Naive B cell (primary cell): ENCODE measurements at regions not wholly inside any gene's neighbourhood (a gene's known extent, or its start where the extent isn't known, plus 50 kb on each side); places are given as distances from the start of the nearest gene placed in this dataset.

Experiments used
- ATAC-seq, 2 donors: fragments of 150-1000 bp; cut with Tn5 transposase; 2 replicates each; pipeline ENCODE4 v1.10.0; 2021; ENCODE audit warnings: low read depth in 2 of 2, mild to moderate bottlenecking in 2 of 2, moderate library complexity in 2 of 2
- DNase-seq: peaks from one replicate; pipeline ENCODE4 v3.0.0; 2022
- H3K27ac Mint-ChIP-seq, 6 donors: one replicate each; pipeline ENCODE4 v1.8.0; 2020 to 2022; ENCODE audit warnings: mild to moderate bottlenecking in 6 of 6, mixed read lengths in 6 of 6, moderate library complexity in 5 of 6, inconsistent platforms in 2 of 6
- H3K27me3 Mint-ChIP-seq, 3 donors: one replicate each; pipeline ENCODE4 v1.8.0; 2021 to 2022; ENCODE audit warnings: mixed read lengths in 3 of 3, mild to moderate bottlenecking in 1 of 3
- H3K36me3 Mint-ChIP-seq, 2 donors: one replicate each; pipeline ENCODE4 v1.8.0; 2020 to 2022; ENCODE audit warnings: mixed read lengths in 2 of 2, inconsistent platforms in 1 of 2, mild to moderate bottlenecking in 1 of 2
- H3K4me1 Mint-ChIP-seq, 3 donors: one replicate each; pipeline ENCODE4 v1.8.0; 2020 to 2022; ENCODE audit warnings: mixed read lengths in 3 of 3, inconsistent platforms in 1 of 3, mild to moderate bottlenecking in 1 of 3, moderate library complexity in 1 of 3
- H3K4me3 Mint-ChIP-seq, 8 donors: one replicate each; pipeline ENCODE4 v1.8.0; 2020 to 2022; ENCODE audit warnings: mild to moderate bottlenecking in 8 of 8, mixed read lengths in 8 of 8, moderate library complexity in 8 of 8, inconsistent platforms in 2 of 8
- H3K9me3 Mint-ChIP-seq, 7 donors: one replicate each; pipeline ENCODE4 v1.8.0; 2020 to 2022; ENCODE audit warnings: mixed read lengths in 7 of 7, mild to moderate bottlenecking in 5 of 7, inconsistent platforms in 2 of 7, moderate library complexity in 1 of 7

DNA sequence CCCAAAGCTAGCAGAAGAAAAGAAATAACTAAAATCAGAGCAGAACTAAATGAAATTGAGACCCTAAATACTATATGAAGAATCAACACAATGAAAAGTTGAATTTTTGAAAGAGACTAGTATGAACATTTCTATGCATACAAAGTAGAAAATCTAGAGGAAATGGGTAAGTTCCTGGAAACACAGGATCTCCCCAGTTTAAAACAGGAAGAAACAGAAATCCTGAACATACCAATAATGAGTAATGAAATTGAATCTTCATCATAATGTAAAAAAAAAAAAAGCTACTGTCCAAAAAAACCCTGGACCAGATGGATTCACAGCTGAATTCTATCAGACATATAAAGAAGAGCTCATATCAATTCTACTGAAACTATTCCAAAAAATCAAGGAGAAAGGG, 233.5 kb downstream of the PLPP3 start:
- Mint-ChIP-seq H3K36me3 (peaks cover 0 to 5% of the 10 kb centered on the region in 2 donors), H3K9me3 (peaks cover 0 to 17% (median 9%) of the 10 kb centered on the region in 7 donors), H3K27me3 (peaks cover 0 to 10% (median 4%) of the 10 kb centered on the region in 3 donors), H3K4me1 (no peaks in the 10 kb centered on the region), H3K27ac (no peak overlapping the region), H3K4me3 (no peak overlapping the region)
- no peak for DNase-seq
- no peak for ATAC-seq

DNA sequence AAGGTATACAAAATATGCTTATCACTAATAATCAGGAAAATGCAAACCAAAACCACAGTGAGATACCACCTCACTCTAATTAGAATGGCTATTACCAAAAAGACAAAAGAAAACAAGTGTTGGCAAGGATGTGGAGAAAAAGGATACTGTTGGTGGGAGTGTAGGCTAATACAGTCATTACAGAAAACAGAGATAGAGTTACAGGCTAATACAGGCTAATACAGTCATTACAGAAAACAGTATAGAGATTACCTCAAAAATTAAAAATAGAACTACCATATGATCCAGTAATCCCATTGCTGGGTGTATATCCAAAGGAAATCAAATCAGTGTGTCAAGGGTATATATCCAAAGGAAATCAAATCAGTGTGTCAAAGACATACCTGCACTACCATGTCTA, 238.4 kb downstream of the PLPP3 start:
- Mint-ChIP-seq H3K27ac (peak overlapping the region in 1 of 6 donors; percentile 16), H3K27me3 (peaks cover 8 to 28% (median 11%) of the 10 kb centered on the region in 3 donors), H3K9me3 (peaks cover 0 to 9% (median 7%) of the 10 kb centered on the region in 7 donors), H3K4me1 (no peaks in the 10 kb centered on the region), H3K36me3 (peaks cover 0 to 5% of the 10 kb centered on the region in 2 donors), H3K4me3 (no peak overlapping the region)
- ATAC-seq (no peak), DNase-seq (no peak)

DNA sequence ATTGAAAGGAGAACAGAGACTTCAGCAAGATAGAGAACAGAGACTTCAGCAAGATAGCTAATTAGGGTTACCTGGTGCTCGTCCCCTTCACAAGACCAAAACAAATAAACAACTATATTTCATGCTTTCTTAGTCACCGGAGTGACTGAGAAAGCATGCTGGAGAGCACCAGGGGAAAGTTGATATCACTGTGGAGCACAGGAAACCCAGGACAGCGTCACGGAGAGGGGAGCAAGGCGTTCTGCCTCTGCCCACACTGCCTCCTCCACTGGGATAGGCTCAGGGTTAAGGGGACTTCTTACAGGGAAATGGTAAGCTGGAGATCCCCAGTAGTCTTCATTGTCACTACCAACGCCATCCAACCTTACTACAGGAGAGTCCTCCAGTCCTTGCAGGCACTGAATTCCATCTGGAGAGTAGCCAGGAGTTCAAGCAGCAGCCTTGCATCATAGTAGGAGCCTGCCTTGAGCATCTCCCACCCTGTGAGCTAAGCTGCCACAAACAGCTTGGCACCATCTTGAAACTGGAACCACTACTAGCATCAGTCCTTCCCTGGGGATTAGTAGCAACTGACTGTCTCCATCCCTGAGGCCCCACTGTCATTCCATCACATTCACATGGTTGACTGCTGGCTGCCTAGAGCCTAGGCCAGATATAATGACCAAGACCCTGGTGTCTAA, 239.4 kb downstream of the PLPP3 start:
- Mint-ChIP-seq H3K4me1 (no peaks in the 10 kb centered on the region), H3K4me3 (no peak overlapping the region), H3K27me3 (peaks cover 8 to 32% (median 11%) of the 10 kb centered on the region in 3 donors), H3K27ac (no peak overlapping the region), H3K9me3 (peaks cover 0 to 9% (median 7%) of the 10 kb centered on the region in 7 donors), H3K36me3 (peaks cover 0 to 5% of the 10 kb centered on the region in 2 donors)
- DNase-seq, result no peak
- ATAC-seq, result no peak

DNA sequence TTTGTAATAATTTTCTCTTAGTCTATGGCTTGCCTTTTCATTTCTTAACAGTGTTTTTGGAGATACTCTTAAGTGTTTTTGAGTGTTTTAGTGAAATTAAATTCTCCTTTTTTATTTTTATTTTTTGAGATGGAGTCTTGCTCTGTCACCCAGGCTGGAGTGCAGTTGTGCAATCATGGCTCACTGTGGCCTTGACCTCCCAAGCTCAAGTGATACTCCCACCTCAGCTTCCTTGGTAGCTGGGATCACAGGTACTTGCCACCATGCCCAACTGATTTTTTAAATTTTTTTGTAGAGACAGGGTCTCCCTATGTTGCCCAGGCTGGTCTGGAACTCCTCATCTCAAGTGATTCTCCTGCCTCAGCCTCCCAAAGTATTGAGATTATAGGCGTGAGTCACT, 240.3 kb downstream of the PLPP3 start:
- Mint-ChIP-seq H3K9me3 (peaks cover 0 to 6% (median 3%) of the 10 kb centered on the region in 7 donors), H3K4me1 (no peaks in the 10 kb centered on the region), H3K36me3 (no peaks in the 10 kb centered on the region), H3K27me3 (peaks cover 8 to 27% (median 11%) of the 10 kb centered on the region in 3 donors), H3K27ac (no peak overlapping the region), H3K4me3 (no peak overlapping the region)
- no peak for ATAC-seq
- no peak for DNase-seq

DNA sequence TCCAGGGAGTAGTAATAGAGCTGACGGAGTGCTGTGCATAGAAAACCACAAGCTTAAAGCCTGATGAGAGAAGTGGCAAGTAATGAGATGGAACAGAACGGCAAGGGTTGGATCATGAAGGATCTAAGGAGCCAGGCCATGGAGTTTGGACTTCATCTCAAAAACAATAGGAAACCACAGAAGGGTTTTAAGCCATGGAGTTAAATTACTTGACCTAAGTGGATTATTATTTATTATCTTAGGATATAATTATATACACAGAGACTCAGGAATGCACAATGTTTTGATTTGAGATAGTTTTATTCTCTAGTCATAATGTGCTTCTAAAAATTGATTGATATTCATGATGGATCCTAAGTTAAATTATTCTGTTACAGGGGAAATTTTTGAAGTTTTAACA, 242.4 kb downstream of the PLPP3 start:
- Mint-ChIP-seq H3K9me3 (peaks cover 0 to 6% (median 0%) of the 10 kb centered on the region in 7 donors), H3K4me1 (no peaks in the 10 kb centered on the region), H3K36me3 (no peaks in the 10 kb centered on the region), H3K27me3 (peaks cover 8 to 26% (median 11%) of the 10 kb centered on the region in 3 donors), H3K4me3 (no peak overlapping the region), H3K27ac (no peak overlapping the region)
- ATAC-seq (no peak), DNase-seq (no peak)

DNA sequence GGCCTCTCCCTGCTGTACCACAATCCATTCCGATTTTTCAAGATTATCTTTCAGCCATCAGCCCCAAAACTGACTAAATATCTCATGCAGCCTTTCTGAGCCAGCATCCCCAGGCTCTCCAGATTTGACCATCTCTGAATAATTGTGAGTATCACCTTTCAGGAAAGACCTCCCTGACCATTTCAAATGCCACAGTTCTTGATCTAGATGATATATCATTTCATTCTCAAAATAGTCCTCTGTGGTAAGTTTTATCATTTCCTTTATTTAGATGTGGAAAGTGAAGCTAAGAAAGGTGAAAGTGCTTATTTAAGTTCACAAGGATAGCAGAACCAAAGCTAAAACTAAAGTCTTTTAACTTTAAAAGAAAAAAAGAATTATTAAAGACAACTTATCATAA, 244.0 kb downstream of the PLPP3 start:
- Mint-ChIP-seq H3K4me1 (no peaks in the 10 kb centered on the region), H3K27ac (no peak overlapping the region), H3K4me3 (no peak overlapping the region), H3K36me3 (no peaks in the 10 kb centered on the region), H3K27me3 (peaks cover 4 to 18% (median 8%) of the 10 kb centered on the region in 3 donors), H3K9me3 (peaks cover 0 to 1% (median 0%) of the 10 kb centered on the region in 7 donors)
- DNase-seq (no peak), ATAC-seq (no peak)

DNA sequence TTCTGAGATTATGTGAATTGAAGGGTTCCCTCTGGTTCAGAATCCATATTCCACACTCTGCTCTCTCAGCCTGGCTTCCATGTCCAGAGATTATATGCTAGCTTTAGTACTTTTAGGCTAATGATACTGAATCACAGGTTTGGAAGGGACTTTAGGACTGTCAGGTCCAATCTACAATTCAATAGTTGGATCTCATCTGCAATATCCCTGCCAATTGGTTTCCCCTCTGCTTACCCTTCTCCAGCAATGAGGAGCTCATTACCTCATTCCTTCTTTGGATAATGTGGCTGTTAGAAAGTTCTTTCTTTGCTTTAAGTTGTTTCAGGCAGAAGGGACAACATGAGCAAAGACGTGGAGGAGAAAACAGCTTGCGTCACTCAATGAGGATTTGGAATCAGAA, 245.3 kb downstream of the PLPP3 start:
- DNase-seq, result no peak
- peaks cover 0 to 1% (median 0%) of the 10 kb centered on the region in 7 donors for H3K9me3 Mint-ChIP-seq
- no peak overlapping the region for H3K4me3 Mint-ChIP-seq
- peaks cover 0 to 9% (median 4%) of the 10 kb centered on the region in 3 donors for H3K27me3 Mint-ChIP-seq
- peak overlapping the region in 1 of 6 donors; percentile 3 for H3K27ac Mint-ChIP-seq
- no peaks in the 10 kb centered on the region for H3K4me1 Mint-ChIP-seq
- no peak for ATAC-seq
- no peaks in the 10 kb centered on the region for H3K36me3 Mint-ChIP-seq

DNA sequence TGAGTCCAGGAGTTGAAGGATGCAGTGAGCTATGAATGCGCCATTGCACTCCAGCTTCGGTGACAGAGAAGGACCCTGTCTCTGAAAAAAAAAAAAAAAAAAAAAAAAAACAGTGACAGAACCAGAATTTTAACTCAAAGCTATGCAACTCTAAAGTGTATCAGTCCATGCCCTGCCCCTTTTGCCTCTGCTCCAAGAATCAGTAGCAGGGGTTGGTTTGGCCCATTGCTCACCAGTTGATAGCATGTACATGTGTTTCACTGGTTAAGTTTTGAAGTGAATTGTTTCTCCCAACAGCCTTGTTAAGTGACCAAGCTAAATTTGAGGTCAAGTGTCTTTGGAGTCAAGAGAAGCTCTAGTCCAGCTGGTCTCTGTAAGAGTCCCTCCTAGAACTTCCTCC, 245.9 kb downstream of the PLPP3 start:
- ATAC-seq (no peak), DNase-seq (no peak)
- Mint-ChIP-seq H3K36me3 (no peaks in the 10 kb centered on the region), H3K9me3 (peaks cover 0 to 1% (median 0%) of the 10 kb centered on the region in 7 donors), H3K27ac (no peak overlapping the region), H3K4me3 (no peak overlapping the region), H3K27me3 (peaks cover 0 to 9% (median 4%) of the 10 kb centered on the region in 3 donors), H3K4me1 (no peaks in the 10 kb centered on the region)

DNA sequence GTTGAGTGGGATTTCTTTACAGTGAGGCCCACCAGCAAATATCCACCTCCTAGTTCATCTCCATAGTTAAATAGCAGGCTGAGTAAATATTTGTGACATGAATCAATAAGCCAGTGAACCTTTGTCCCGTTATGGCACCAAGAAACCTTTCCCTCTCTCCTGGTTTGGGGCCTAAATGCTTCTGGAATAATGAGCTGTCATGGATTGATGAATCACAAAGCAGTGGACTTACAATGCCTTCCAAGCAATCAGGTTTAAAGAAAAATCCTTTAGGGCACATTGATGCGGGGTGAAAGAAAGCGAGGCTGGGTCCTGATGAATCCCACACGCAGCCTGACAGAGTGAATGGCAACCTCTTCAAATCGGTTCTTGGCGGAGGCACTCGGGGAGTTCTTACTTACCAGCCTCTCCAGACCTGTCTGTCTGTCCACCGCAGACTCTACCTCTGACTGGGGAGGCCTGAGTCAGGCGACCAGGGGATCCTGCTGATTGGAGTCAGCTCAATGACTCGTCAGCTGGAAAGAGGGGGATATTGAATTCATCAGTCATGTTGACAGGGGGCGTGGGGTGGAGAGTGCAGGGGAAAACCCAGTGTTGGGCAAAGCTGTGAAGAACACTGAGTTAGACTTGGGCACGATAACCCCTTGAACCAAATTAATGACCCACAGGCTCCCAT, 247.3 kb downstream of the PLPP3 start:
- no peaks in the 10 kb centered on the region for H3K36me3 Mint-ChIP-seq
- no peaks in the 10 kb centered on the region for H3K4me1 Mint-ChIP-seq
- peaks cover 0 to 1% (median 0%) of the 10 kb centered on the region in 7 donors for H3K9me3 Mint-ChIP-seq
- peaks cover 0 to 9% (median 4%) of the 10 kb centered on the region in 3 donors for H3K27me3 Mint-ChIP-seq
- ATAC-seq (no peak), DNase-seq (no peak)
- no peak overlapping the region for H3K4me3 Mint-ChIP-seq
- H3K27ac Mint-ChIP-seq, result no peak overlapping the region

DNA sequence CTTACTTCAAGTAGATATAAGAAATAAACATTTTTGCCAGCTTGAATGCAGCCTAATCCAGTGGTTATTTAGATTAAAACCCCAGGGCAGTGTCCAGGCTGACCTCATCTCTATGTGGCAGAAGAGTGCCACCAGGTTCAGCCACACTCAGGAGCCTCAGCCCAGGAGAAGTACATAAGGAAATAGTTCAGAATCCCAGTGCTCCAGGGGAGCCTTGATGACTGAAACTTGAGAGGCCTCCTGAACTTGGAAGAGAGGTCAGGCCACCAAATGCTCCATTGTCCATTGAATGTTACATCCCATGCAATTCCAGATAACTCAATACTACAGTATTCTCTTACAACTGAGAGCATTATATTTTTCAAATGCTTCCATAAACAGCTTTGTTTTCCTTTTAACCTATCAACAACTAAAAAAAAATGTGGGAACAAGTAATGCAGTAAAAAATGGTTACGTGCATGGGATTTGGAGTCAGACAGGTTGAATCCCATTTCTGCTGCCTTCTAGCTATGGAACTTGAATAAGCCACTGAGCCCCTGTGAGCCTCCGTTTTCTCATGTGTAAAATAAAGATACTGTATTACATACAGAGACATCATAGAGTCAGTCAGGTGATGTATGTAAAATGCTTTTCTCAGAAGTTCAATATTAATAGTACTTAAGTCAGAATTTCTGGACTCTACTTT, 248.0 kb downstream of the PLPP3 start:
- DNase-seq (no peak), ATAC-seq (no peak)
- Mint-ChIP-seq H3K27me3 (peaks cover 0 to 5% (median 0%) of the 10 kb centered on the region in 3 donors), H3K9me3 (peaks cover 0 to 1% (median 0%) of the 10 kb centered on the region in 7 donors), H3K4me1 (no peaks in the 10 kb centered on the region), H3K4me3 (no peak overlapping the region), H3K27ac (peak overlapping the region in 1 of 6 donors; percentile 59), H3K36me3 (no peaks in the 10 kb centered on the region)

DNA sequence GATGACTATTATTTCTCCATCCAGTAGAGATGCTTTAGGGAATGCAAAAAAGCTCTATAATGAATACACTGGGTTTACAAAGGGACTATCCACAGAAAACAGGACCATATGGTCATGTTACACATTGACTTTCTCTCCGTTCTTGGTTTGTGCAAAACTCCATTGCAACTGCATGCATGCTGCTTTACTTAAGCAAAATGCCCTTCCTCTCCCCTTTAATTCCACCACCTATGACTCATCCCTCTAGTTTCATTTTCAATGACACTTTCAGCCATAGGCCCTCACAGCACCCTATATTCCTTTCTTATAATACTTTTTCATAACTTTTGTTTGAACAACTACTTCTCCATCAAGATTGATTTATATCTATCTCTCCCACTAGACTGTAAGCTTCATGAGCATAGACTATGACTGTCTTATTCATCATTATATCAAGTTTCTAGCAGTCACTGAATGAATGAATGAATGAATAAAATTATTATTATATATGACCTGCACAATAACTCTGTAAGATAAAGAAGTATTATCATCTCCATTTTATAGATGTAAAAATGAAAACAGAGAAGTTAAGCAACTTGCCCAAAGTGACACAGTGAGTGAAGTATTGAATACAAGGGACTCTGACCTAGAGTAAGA, 248.9 kb downstream of the PLPP3 start:
- H3K9me3 Mint-ChIP-seq, result peaks cover 0 to 1% (median 0%) of the 10 kb centered on the region in 7 donors
- no peaks in the 10 kb centered on the region for H3K4me1 Mint-ChIP-seq
- H3K27me3 Mint-ChIP-seq, result peaks cover 0 to 5% (median 0%) of the 10 kb centered on the region in 3 donors
- H3K27ac Mint-ChIP-seq, result peak overlapping the region in 1 of 6 donors; percentile 1
- no peaks in the 10 kb centered on the region for H3K36me3 Mint-ChIP-seq
- DNase-seq (no peak), ATAC-seq (no peak)
- H3K4me3 Mint-ChIP-seq, result no peak overlapping the region

DNA sequence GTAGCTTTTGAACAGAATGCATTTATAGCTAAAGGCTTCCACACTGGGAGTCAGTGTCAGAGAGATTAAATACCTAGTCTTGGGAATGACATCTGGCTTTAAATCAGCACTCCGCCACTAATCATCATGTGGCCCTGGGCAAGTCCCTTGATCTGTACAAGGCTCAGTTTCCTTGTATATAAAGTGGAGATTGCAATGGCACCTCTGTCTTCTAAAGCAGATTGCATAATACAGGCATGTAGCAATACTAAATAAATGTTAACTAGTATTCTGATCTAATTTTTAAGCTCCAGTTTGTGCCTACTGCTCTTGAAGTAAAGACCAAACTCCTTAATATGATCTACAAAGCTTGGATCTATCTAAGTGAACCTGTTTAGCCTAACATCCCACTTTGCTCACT, 249.4 kb downstream of the PLPP3 start:
- Mint-ChIP-seq H3K4me1 (no peaks in the 10 kb centered on the region), H3K27me3 (peaks cover 0 to under 1% (median 0%) of the 10 kb centered on the region in 3 donors), H3K9me3 (peaks cover 0 to 1% (median 0%) of the 10 kb centered on the region in 7 donors), H3K4me3 (no peak overlapping the region), H3K36me3 (no peaks in the 10 kb centered on the region), H3K27ac (no peak overlapping the region)
- DNase-seq (no peak), ATAC-seq (no peak)

DNA sequence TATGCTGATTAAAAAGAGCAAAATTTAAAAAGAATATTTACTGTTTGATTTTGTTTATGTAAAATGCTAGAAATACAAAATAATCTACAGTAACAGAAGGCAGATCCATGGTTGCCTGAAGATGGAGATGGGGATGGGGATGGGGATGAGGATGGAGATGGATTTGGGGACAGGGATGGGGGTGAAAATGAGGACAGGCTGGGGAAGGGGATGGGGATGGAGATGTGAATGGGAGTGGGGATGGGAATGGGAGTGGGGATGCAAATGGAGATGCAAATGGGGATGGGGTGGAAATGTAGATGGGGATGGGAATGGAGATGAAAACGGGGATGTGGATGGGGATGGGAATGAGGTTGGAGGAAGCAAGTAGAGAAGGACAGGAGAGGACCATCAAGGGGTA, 252.2 kb downstream of the PLPP3 start:
- H3K27ac Mint-ChIP-seq, result no peak overlapping the region
- no peaks in the 10 kb centered on the region for H3K27me3 Mint-ChIP-seq
- no peak overlapping the region for H3K4me3 Mint-ChIP-seq
- no peaks in the 10 kb centered on the region for H3K9me3 Mint-ChIP-seq
- H3K36me3 Mint-ChIP-seq, result no peaks in the 10 kb centered on the region
- ATAC-seq (no peak), DNase-seq (no peak)
- H3K4me1 Mint-ChIP-seq, result no peaks in the 10 kb centered on the region
